HG02943 (cell line): ENCODE measurements at regions not wholly inside any gene's neighbourhood (a gene's known extent, or its start where the extent isn't known, plus 50 kb on each side); places are given as distances from the start of the nearest gene placed in this dataset.
"Not testable (repeated sequence)": the region's sequence is repeated elsewhere in the genome, so short reads cannot be mapped to it uniquely, and the experiment has no call there.

Source experiments
- ATAC-seq: cut with Tn5 transposase; IDR thresholded peaks from one replicate; pipeline ENCODE4 v1.9.1; 2021; ENCODE audit warnings: mild to moderate bottlenecking, low read depth, moderate library complexity; ENCODE audit not compliant: unreplicated experiment

DNA sequence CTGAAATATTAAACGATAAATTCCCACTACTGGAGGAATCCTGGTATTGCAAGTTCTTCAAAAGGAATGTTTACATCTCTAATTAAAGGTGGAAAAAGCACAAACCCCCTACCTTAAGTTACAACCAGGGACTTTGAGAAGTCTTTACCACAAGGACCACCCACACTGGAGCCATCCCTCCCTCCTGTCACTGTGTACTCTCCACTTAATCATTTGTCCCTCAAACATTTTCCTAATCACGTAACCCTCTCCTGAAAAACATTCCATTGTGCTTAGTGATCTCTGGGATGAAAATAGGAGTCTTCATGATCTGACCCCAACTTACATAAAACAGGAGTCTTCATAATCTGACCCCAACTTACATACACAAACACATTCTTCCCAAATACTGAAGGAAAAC is 85.7 kb downstream of the SUCLG1 start:
- ATAC-seq: no peak

DNA sequence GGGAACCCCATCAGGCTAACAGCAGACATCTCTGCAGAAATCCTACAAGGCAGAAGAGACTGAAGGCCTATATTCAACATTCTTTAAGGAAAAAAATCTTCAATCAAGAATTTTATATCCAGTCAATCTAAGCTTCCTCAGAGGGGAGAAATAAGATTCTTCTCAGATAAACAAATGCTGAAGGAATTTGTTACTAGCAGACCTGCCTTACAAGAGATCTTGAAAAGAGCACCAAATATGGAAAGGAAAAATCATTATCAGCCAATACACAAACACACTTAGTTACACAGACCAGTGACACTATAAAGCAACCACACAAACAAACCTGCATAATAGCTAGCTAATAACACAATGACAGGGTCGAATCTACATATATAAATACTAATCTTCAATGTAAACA is 96.5 kb downstream of the SUCLG1 start:
- ATAC-seq: no peak

DNA sequence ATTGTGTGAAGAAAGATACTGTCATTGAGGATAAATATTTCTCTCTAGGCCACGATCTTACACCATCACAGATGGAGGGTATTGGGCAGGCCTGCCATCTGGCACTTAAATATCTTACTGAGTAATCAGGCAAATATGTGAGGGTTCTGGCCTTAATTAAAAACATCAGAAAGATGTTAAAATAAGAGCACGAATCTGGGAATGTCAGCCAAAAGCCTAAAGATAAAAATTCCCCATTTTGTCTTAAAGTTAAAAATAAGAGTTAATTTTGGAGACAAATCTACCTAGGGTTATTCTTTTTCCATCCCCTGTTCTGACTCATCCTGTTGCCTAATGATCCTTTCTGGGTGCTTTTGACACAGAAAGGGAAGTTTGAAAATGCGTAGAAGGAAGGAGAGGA is 121.0 kb downstream of the SUCLG1 start:
- ATAC-seq: no peak

DNA sequence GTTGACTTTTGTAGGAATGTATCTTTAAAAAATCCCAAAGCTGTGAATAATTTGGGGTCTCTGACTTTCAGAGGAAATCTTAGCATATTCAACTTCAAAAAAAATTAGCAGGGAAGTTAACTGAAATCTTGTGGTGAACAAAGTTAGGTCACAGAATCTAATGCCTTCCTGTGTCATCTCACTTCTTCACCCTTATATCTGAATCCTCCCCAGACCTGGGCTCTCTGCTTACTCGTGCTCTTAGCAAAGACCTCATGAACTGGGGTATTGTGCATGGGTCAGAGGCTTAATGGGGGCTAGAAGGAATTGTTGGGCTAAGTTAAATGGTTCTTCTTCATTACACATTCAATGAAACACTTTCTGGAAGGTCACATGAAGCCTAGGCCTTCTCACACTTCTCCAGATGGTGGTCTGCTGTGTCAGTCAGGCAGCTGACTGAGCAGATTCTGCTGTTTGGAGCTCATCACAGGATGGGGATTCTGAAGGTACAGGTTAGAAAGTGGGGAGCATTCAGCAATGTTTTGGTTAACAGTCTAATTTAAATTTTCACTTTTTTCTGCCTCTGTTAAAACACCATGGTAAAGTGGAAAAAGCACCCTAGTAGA is 131.3 kb downstream of the SUCLG1 start:
- no peak for ATAC-seq

DNA sequence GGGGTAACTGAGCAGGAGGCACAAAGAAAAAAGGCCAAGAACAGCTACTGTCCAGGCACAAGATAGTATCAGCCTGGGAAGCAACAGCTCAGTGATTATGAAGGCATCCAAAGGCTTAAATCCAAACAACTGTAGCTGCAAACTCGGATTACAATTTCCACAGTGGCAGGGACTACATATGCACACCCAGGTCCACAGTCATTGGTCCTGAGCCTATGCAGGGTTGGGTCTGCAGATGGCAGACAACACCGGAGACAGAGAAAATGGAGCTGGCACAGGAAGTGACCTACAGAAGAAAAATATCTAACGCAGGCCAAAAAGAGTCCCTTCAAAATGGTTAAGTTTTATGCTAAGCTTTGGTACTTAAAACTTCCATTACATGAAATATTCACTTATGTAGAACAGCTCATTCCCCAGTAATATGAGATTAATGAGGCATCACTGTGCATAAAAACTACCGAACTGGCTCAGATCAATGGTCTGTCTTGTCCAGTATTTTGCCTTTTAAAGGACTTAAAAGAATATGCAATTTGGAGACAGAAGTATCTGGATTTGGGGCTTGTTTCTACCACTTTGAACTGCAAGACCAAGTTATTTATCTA is 132.1 kb downstream of the SUCLG1 start:
- no peak for ATAC-seq

DNA sequence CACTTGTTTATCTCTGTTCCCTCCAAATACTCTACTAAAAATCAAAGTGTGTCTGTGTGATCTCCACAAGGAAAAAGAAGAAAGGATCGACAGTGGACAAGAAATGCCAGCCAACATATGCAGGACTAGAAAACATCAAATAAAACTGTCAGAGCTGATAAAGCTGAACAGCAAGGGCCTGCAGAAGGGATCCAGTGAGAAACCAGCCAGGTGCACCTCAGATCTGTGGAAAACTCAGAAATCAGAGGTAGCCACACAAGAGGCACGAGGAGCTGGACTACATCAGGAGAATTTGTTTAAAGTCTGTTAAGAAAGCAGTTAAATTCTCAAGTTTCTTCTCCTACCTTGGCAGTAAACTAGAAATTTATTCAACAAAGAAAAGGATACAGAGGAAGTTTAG is 135.2 kb downstream of the SUCLG1 start:
- ATAC-seq: no peak

DNA sequence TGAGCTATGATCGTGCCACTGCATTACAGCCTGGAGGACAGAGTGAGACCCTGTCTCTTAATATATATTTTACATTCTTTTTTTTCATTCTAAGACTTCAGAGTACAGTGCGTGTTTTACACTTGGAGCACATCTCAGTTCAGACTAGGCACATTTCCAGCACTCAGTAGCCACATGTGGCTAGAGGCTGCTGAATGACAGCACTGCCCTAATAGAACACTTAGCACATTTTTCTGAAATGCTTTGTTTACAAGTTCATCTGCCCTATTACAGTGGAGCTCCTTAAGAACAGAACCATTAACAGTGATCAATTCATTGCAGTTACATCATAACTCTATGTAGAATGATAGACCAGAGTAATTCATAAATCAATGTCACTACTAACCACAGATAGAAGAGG is 138.1 kb downstream of the SUCLG1 start:
- ATAC-seq: no peak

DNA sequence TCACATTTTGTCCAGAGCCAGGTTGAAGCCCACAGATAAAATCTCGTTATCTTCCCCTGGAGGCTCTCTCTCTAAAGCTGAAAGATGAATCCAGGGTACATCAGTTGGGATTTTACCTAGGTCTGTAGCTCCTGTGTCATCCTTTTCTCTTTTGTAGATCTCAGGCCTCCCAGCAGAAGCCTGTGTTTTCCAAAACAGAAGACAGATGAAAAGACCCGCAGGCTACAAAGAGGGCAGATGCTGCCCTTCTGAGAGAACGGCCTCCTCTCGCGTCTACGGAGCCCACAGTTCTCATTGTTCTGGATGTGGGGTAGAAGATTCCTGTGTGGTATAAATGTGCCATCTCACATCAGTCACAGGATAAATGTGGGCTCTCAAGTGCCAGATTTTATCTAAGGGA is 139.5 kb downstream of the SUCLG1 start:
- no peak for ATAC-seq

DNA sequence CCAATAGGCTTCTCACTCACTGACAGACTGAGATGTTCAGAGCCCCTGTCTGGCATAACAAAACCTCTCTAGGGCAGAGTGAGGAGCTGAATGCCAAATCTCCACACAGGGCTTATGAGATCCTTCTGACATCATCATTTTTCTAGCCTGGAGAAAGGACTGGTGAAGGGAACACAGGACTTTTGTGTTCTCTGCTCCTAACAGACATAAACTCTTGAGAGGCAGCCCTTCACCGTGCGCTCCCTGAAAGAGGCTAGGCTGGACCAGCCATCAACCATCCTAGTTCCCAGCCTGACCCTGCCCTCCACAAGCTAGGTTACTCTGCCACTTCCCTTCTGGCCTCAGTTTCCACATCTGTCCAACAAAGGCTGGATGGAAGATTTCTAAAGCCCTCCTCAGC is 141.9 kb downstream of the SUCLG1 start:
- no peak for ATAC-seq

DNA sequence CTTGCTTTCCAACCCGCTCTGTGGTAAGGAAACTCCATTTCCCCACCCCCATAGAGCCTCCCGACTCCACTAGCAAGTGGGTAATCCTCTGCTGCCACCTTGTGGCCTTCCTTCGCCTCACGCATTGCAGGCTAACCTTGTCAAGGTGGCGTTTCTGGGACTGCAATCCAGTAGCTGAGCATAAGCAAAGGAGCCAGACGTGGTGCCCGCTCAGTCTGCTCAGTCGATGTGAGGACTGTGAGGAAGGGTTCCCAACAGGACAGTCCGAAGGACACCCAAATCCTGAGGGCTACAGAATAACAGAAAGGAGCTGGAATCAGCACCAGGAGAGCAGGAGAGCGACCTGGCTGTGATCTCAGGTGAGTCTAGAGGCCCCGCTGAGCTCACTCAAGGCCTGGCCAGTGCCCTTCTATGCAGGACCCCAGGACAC is 144.2 kb downstream of the SUCLG1 start:
- ATAC-seq: peak; percentile 89

DNA sequence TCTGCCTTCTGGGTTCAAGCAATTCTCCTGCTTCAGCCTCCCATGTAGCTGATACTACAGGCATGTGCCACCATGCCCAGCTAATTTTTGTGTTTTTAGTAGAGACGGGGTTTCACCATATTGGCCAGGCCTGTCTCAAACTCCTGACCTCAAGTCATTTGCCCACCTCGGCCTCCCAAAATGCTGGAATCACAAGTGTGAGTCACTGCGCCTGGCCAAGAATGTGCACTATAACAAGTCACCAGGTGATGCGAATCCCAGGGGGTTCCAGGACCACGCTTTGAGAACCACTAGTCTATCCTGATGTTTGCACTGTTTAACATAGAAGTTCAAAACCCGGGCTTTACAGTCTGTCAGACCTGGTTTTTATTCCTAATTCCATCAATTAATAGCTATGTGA is 144.8 kb downstream of the SUCLG1 start:
- no peak for ATAC-seq

DNA sequence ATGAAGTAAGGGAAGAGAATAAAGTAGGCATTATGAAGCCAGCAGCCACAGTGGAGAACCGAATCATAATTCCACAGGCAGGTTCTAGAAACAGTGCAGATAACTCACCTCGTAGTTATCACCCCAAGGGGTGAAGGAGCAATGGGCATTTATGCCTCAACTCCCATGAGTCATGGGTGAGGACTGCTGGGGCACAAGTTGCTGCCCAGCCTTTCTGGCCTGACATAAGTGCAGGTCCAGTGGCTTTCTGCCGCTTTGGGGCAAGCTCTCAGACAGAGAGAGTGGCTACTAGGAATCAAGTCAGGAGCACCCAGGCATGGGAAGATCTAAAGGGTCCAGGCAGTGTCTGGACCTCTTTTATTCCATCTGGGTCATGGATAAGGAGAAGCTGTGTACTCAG is 149.8 kb downstream of the SUCLG1 start:
- ATAC-seq: no peak

DNA sequence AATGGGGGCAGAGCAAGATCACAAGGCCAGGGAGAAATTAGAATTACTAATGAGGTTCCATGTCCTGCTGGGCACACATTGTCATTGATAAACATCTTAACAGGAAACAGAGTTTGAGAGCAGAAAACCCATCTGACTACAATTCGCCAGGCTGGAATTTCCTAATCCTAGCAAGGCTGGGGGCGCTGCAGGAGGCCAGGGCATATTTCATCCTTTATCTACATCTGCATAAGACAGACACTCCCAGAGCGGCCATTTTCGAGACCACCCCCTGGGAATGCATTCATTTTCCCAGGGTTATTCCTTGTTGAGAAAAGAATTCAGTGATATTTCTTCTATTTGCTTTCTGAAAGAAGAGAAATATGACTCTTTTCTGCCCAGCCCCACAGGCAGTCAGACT is 152.7 kb downstream of the SUCLG1 start:
- ATAC-seq: no peak

DNA sequence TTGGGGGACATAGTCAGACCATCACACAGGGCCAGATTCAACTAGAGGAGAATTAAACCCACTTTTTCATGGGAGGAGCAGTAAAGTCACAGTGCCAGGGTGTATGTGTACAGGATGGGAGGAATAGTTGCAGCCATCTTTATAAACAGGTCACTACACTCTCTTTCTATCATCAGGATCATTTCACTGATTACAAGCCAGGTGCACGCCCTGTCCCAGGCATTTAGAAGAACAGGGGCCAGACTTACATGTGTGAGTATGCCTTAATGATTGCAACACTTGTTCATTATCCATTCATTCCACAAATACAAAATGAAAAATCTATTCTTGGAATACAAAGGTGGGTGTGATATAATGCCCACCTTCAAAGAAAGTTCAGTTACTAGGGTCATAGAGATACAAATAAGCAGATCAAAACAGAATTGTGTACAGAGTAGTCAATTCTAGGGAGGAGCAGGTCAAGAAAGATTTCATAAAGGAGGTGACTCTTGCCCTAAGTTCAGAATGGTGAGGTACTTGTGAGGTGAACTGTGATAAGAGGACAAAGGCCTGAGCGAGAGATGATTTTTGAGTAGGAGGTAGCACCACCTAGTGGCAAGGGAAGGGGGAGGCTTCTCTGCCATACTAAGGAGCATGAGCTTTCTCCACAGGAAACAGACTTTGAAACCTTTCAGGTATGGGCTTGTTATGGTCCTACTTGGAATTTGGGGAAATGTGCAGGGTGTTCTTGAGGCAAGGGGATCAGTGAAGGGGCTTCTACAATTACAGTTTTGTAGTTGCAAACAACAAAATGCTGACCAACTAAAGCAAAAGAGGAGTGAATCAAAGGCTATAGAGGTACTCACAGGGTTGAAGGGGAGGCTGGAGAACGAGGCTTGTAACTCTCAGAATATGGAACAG is 156.3 kb downstream of the SUCLG1 start:
- ATAC-seq: peak; percentile 94

DNA sequence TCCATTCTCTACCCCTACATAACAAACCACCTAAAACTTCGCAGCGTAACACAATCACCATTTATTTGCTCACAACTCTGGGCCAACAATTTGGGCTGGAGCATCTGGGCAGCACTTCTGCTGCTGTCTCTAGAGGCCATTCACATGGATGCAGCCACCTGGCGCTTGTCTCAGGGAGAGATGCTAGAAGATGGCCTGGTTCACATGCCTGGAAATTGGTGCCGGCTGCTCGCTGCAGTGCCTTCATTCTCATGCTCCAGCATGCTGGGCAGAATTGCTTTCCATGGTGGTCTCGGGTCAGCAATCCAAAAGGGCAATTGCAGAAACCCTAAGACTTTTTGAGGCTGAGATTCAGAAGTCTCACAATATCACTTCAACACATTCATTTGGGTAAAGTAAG is 157.4 kb downstream of the SUCLG1 start:
- ATAC-seq: no peak

DNA sequence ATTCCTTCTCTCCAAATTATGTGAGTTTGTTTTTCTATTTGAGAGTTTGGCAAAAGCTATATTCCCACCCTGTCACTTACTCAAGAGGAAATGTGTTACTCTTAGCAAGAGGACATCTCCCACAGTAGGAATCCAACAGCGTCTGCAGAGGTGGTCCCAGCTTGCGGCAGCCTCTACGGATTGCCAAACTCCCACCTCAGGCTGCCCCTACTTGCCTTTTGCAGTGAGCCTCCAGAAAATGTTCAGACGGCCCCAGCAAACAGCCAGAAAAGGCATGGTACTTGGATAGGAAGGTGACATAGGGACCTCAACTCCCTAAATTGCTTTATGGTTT is 158.4 kb downstream of the SUCLG1 start:
- no peak for ATAC-seq

DNA sequence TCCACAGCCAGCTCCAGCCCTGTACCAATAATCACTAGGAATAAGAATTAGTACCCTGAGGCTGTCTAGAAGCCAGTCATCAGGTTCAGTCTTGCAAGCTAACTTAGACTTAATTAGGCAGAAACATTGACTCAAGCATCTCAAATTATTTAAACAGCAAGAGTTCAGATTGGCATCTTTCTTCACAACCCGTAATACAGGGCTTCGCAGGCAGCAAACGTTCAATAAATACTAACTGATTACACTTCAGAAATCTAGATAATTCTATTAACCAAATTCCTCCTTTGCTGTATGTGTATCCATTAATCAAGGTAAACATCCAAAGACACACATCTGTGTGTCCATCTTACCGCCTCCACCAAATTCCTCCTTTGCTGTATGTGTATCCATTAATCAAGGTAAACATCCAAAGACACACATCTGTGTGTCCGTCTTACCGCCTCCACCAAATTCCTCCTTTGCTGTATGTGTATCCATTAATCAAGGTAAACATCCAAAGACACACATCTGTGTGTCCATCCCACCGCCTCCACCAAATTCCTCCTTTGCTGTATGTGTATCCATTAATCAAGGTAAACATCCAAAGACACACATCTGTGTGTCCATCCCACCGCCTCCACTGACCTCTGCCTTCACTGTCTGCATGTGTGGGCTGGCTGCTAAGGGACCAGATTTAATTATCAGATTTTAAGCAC is 158.9 kb downstream of the SUCLG1 start:
- ATAC-seq: not testable (repeated sequence)

DNA sequence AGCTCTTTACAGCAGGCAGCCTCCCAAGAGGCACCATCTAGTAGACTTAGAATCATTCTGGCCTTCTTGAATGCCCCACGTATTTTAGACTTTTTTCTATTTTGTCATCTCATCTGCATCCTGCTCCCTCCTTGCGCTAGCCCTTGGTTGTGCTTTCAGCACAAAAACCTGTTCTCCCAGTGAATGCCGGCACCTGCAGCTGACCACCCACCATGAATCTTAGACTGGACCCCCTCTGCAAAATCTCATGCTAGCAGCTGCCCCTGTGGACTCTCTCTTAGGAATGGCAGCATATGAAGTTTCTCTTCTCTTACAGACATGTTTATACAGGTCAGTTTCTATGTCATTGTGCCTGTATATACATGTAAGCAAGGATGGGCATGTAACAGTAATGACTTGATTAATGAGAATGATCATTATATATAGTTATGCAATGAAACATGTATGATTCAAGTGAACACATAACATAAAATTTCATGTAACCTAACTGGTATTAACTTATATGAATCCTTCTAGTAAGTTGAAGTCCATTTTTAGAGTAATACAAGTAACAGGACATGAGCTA is 159.8 kb downstream of the SUCLG1 start:
- no peak for ATAC-seq

DNA sequence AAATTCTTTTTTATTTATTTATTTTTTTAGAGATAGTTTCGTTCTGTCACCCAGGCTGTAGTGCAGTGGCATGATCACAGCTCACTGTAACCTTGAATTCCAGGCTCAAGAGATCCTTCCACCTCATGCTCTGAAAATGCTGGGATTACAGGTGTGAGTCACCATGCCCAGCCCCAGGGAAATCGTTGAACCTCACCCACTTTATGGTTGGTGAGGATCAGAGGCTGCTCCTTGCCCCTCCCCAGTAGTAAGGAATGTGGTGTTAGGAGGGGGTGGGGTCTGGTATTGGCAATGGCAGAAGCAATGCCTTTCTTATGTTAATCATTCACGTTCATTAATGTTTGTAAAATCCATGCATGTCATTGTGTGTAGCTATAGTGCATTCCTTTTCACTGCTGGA is 161.9 kb downstream of the SUCLG1 start:
- ATAC-seq: no peak

DNA sequence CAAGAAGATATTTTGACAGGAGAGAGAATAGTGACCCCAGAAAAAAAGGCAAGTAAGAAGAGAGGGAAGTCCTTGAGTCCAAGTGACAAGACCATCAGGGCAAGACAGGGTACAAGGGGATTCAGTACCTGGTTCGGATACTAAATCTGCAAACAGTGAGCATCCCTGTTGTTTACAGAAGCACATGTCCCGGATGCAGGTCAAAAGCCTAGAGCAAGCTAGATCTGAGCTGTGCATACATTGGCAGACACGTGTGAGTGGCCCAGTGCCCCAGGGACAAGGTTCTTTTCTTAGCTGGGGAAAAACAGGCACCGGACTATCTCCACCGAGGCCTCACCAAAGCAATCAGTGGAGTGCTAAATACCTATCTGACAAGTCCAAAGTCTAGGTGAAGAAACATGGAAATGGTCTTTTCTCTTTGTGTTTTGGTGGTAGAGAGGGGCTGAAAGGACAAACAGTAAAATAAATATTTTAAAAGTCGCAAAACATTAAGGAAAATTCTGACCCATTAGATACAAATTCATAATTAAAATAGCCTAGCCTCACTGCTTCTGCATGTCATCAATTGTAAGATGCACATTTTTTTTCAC is 165.2 kb downstream of the SUCLG1 start:
- no peak for ATAC-seq

DNA sequence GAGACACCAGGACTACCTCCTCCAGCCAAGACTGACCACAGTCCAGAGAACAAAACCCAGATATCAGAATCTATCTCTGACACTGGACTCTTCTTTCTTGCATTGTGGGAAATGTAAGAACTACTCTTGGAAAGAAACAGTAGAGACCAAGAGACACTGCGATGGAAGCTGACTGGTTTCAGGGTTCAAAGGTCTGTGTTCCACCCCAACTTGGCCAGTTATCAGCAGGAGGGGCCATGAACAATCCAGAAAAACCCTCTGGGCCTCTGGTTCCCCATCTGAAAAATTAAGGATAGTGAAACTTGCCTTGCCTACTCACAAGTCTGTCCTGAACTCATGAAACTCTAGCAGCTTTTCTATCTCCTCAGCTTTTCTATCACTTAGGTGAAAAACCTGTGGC is 166.5 kb downstream of the SUCLG1 start:
- ATAC-seq: no peak
